Activated CD8-positive, alpha-beta memory T cell treated with anti-CD3 and anti-CD28 coated beads for 48 hours (primary cell): ENCODE measurements at regions not wholly inside any gene's neighbourhood (a gene's known extent, or its start where the extent isn't known, plus 50 kb on each side); places are given as distances from the start of the nearest gene placed in this dataset.
"Not testable (repeated sequence)": the region's sequence is repeated elsewhere in the genome, so short reads cannot be mapped to it uniquely, and the experiment has no call there.

Experiments used
- DNase-seq, 3 experiments: peaks; one replicate each; pipeline ENCODE4 v3.0.0-alpha.2; 2020; ENCODE audit warnings: low read depth in 2 of 3, low spot score in 2 of 3

DNA sequence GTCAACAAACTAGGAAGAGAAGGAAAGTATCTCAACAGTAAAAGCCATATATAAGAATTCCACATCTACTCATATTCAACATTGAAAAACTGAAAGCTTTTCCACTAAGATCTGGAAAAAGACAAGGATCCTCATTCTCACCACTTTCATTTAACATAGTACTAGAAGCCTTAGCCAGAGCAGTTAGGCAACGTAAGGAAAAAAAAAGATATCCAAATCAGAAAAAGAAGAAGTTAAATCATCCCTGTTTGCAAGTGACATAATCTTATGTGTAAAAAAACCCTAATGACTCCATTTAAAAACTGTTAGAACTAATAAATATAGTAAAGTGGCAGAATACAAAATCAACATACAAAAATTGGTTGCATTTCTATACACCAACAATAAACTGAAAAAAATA lies 426.2 kb downstream of the BCAT1 start:
- DNase-seq, result no peak

DNA sequence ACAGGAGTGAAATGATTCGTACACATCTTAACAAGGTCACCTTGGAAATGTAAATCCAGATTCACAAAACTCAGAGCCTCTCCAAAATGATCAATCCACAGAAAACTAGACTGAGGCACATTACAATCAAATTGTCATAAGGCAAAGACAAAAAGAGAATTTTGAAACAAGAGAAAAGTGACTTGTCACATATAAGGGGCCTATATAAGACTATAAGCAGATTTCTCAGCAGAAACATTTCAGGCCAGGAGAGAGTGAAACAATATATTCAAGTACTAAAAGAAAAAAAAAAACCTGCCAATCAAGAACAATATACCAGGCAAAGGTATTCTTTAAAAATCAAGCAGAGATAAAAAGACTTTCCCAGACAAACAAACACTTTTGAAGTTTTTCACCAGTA lies 429.1 kb downstream of the BCAT1 start:
- no peak for DNase-seq

DNA sequence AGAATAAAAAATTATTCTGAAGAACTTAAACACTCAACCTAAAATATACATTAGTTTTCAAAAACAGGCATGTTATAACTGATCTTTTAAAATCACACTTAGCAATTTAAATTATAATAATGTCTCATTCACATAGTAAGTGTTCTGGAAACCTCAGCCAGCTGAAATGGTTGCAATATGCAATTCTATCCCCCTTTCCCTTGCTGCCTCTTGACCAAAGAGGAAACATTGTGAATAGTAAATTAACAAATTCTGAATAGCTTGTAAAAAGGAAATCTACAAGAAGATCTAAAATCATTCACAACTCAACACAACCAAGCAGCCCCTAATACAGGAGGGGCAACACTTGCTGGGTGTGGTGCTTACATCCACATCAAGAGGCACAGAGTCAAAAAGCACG lies 431.9 kb downstream of the BCAT1 start:
- DNase-seq, result no peak

DNA sequence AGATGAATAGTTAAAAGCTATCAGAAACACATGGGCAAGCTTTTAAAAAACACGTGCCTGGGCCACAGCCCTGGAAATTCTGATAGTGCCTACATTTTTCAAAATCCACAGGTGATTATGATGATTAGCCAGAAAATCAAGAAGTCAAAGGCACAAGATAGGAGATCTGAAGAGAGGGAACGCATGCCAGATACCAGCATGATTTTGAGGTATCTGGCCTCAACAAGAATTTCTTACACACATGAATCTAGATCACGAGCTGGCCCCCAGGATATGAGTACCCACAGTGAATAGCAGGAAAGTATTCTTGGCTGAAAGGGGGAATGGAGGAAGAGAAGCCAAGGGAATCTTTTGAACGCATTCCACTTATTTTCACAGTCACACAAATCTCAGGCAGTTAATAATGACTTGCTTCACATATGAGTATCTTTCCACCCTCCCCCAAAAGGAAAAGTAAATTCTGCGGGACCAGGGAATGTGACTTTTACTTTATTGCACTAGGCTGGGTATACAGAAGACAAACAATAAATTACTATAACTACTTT lies 438.2 kb downstream of the BCAT1 start:
- DNase-seq, result no peak

DNA sequence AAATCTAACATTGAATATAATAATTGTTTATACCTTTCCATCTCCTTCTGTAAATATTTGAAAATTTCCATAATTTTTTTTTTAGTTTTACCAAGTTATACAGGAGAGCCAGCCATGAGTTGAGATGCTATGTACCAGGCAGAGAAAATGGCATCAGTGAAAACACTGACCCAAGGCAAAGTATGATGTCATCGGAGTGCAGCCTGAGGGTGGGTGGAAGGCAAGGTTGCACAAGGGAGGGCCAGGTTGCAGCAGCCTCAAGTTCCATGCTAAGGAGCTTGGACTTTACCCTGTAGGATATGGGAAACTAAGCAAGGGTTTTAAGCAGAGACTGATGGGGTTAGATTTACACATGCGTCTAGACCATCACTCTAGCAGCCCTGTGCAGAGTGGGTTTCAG lies 441.1 kb downstream of the BCAT1 start:
- no peak for DNase-seq

DNA sequence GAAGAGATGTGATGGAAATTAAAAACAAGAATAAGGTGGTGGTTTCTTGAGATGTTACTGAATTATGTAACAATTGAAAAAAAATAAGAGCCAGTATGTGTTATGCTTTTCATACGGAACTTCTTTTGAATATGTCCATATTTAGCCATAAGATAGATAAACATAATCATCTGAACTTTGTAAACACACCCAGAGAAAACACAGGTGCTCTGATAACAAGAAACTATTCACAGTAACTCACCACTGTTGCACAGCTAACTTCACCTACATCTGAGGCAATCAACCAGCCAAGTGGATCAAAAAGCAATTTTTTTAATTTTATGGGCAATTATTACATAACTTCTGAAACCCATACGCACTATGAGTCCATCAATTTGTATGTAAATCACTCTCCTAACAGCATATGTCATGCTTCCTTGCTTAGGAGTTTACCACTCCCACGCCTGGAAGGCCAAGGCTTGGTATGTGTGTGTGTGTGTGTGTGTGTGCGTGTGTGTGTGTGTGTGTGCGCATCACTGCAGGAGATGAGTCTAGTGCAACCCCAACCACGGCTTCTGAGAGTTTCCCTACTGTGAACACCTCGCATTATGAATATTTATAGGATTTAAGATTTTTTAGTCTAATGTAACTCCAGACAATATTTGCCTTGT lies 443.4 kb downstream of the BCAT1 start:
- no peak for DNase-seq

DNA sequence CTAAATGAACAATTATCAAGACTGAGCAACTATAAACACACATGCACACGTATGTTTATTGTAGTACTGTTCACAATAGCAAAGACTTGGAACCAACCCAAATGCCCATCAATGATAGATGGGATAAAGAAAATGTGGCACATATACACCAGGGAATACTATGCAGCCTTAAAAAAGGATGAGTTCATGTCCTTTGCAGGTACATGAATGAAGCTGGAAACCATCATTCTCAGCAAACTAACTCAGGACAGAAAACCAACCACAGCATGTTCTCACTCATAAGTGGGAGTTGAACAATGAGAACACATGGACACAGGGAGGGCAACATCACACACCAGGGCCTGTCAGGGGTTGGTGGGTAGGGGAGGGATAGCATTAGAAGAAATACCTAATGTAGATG lies 445.4 kb downstream of the BCAT1 start:
- DNase-seq, result not testable (repeated sequence)

DNA sequence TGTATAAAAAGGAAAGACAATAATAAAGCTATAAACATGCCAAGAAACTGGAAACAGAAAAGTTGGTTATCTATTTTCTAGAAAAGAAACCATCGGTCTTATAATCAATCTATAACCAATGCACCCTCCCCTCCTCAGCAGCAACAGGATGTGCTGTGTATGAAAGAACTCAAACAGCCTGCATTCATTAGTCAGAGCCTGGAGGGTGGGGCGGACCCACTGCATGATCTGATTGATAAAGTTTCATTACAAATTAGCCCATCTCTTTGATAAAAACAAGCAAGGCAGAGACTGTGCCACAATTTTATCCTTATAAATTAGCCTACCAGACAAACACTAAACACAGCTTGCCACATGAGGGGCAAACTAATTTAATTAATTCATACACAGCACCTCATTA lies 448.1 kb downstream of the BCAT1 start:
- DNase-seq, result no peak

DNA sequence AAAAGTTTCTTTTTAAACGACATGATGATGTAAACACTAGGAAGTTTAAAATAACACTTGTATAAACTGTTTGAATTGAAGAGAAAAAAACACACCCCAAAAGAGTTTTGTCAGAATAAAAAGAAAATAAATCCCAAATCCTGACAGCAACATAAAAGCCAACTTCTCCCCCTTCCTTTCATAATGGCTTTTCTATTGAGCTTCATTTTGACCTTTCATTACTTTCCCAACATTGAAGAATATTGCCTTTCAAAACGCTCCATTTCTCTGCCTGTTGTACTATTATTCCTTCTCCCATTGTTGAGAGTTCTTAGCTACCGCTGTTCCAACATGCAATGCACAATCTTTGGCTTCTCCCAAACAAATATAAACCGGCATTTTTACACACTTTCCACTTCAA lies 448.5 kb downstream of the BCAT1 start:
- DNase-seq, result no peak

DNA sequence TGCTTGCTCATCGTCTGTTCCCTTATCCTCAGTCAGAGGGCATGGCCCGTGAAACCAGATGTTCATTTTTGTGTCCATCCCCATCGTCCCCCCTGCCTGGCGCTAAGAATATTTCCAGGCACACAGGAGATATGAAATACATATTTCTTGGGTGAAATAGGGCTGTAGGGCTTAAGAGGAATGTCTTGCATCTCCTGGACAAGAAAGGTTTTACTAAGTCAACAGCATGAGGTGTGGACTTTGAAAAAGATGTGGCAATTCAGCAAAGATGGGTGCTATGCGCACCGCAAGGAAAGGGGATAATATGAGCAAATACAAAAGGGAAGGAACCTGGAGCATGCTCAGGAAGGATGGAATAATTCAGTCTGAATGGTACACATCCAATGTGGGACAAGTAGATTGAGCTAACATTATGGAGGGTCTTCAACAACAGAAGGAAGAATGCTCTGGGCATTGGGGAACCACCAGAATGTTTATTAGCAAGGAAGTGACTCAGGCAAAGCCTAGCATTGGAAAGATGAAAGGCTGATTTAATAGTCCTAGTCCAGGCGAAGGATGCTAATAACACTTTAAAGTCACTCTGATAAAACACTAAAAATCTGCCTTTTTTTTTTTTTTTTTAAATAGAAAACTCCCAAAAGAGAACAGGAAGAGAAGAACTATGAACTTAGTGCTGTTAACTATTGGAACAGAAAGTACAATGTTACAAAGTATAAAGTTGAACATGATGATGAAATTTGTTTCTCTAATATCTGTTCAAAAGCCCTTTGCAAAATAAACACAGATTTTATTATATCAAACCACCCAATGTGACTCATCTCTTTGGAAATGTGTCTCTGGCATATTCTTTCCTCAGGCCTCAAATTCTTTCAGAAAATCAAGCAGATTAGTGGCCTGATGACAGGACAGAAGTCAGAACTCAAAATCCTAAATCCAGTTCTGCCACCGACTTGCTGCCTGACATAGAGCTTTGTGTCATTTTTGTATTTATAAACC lies 449.5 kb downstream of the BCAT1 start:
- DNase-seq, result no peak

DNA sequence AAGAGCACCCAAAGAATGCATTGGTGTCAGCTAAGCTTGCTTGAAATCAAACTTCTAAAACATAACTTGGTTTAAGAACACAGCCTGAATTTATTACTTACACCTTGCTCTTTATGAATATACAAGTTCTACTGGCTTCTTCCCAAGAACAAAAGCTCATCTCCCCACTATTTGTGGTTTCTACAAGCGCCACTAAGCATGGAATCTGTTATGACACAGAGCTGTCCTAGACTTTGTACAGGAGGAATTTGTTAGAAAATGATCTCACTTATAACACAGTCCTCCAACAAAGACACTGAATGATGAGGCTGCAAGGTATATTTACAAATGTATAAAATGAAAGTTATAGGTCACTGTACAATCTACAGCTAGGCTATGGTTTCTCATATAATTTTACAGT lies 452.1 kb downstream of the BCAT1 start:
- DNase-seq, result no peak

DNA sequence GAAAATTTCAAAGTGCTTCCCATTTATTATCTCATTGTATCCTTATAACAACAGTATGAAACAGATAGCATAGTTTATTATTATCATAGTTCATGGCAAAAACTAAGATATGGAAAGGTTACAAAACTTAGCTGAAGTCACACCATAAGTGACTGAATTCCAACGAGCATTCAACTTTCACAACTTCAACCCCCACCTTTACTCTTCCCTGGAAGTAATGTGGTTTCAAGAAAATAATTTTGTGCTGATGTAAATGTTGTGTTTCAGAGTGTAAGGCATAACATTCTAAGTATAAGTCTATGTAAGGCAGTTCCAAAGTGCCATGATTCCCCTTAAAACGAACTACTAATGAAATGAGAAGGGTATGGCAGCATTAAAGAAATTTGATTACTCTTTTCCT lies 454.5 kb downstream of the BCAT1 start:
- DNase-seq, result no peak

DNA sequence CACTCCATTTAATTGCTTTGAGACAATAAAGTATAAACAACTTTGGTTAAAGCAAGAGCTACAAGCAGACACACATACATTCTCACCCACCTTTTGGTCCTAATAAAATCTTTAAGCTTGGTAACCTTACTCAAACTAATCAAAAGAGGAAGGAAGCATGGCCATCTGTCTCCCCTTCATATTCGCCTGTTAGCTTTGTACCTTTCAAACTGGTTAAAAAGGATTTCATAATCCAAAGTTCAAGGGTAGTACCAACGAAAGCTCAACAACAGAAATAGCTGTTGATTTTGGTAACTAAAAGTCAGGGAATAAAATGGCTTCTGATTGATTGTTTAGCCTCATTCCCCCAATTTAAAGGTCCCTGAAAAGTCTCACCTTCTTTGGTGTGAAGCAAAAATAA lies 456.9 kb downstream of the BCAT1 start:
- DNase-seq, result no peak

DNA sequence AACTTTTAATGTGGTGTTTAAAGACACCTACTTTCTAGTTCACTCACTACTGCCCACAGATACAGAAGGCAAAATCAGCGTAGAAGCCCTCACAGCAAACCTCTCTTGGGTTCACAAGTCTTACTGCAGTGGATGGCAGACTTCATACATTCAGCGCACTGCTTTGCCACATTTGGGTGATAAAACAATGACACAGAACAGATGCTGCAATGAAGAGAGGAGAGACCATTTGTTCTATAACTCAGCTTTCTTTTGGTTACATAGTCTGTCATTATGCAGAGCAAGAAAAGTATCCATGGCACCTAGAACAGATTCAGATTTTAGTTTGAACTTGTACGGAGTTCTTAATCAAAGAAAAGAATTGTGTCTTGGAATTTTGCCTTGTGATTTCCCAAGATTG lies 459.0 kb downstream of the BCAT1 start:
- DNase-seq, result no peak

DNA sequence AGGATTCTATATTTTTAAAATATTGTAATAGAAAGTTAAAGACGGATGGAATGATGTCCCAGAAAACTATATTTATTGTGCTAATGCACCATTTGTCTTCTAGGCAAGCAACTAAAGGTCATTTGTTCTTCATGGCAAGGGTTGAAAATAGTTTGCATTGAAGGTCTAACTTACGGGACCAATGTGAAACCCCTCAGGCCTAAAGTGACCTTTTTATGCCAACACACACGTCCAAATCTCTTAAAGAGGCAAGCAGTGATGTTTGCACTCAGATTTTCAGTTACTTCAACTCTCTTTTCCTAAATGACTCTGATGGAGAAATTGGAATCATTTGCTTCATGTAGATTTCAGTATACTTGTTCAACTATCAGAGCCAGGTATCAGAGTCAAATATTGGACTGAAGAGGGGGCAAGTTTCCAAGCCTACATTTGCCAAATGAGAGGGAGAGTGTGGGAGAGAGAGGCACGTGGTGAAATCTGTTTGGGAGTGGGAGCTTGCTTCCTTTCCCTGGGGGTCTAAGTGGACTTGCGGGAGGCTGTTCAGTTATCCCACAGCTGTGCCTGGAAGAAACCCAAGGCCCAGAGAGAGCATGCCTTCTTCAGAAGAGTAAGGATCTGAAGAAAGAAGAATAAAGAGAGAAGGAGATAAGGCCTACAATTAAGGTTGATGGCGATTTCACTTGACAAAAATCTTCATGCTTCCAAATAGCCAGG lies 459.8 kb downstream of the BCAT1 start:
- DNase-seq, result no peak

DNA sequence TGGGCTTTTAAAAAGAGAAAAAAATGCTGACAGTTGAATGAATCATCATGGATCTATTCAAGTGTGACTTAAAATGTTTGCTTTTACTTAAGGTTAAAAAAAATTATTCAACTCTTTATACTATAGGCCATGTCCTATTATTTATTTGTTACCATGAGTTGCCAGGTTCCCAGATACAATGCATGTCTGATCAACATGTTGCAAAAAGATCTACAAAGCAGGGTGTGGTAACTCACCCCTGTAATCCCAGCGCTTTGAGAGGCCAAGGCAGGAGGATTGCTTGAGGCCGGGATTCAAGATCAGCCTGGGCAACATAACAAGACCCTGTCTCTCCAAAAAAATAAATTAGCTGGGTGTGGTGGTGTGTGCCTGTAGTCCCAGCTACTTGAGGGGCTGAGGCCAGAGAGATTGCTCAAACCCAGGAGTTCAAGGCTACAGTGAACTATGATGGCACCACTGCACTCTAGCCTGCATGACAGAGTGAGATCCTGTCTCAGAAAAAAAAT lies 460.8 kb downstream of the BCAT1 start:
- no peak for DNase-seq

DNA sequence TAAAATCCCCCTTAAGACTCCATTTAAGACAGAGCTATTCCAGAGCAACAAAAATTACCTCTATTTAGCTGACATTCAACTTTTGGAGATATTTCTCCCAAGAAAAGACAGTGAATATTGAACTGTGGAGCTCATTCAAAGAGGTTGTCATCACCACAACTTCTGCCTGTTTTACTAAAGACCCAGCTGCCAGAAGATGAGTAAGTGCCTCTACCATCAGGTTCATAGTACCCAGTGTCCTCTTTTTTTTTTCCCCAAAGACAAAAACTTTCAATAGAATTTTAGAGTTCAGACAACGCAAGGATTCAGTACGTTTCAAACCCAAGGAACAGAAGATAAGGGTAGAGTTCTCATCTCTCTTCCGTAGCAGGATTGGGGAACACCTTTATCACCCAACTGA lies 461.3 kb downstream of the BCAT1 start:
- DNase-seq, result no peak

DNA sequence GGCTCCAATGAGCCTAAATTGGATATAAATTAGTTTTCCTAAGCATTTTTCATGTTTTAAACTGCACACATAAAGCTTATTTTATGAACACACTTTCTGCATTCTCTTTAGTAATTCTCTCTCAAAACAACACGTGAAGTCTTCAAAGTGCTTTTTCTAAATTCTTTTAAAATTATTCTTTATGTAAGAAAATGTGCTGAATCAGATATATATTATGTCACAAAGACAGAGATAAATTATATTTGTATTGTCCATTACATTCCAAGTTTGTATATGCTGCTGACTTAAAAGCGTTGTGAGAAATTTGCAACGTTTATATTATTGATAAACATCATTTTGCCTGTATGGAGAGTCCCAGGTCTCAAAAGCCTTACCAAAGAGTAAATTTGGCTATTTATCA lies 465.2 kb downstream of the BCAT1 start:
- DNase-seq, result no peak

DNA sequence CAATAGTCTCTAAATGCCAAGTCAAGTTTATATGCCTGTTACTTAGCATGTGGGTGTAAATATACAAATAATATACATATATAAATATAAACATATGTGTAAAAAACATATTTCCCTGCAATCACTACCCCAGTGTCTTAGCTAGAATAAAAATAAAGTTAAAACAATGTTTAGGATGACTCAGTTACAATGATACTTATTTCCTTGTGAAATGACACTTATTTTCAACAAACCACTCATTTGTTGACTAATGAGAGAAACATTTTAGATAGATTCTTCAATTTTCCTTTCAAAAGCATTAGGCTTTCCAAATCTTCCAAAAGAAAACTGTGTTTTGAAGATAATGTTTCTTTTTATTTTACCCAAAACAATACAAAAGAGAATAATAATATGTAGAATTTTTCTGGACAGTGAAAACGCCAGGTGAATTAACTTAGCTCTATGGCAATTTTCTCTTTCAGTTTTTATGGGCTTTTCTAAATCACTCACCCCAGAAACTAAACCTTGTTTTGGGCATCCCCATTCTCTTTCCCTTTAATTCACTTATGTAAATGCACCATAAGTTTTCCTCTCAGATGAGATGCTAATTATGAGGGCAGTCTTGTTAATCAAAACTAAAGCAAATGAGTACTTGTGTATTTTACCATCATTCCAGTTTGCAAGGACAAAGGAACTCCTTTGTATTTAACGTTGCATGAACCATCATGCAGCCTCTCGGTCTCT lies 465.9 kb downstream of the BCAT1 start:
- no peak for DNase-seq

DNA sequence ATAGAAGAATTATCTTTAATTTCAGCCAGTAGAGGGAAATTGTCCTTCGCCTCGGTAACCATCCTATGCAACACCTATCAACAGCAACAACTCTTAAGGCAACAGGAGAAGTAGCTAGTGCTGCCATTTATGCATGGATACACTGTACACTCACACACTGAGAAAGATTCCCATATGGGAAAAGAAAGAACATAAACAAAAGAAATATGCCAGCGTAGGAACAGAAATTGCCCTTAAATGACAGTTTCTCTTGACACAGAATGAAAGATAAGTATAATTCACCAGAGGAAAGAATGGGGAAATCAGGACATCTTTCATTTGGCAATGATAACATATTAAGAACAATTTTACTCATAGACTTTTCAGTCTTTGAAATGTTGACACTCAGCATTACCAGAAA lies 466.9 kb downstream of the BCAT1 start:
- DNase-seq, result no peak
